CD4-positive, alpha-beta T cell treated with Interleukin-15 for 1 hour (primary cell): ENCODE measurements at regions not wholly inside any gene's neighbourhood (a gene's known extent, or its start where the extent isn't known, plus 50 kb on each side); places are given as distances from the start of the nearest gene placed in this dataset.
A peak's percentile ranks its signal among the peaks of the same experiment; 100 is the strongest.

ENCODE experiments used
- DNase-seq: peaks from one replicate; pipeline ENCODE4 v3.0.0-alpha.2; 2020

GRCh38 chr5:67306965-67307607 lies 110.5 kb upstream of the CD180 start:
- no peak for DNase-seq

GRCh38 chr5:67305913-67306710 lies 109.5 kb upstream of the CD180 start:
- no peak for DNase-seq

- DNase-seq = no peak
Measured at GRCh38 chr5:67305401-67305800, 108.8 kb upstream of the CD180 start.

GRCh38 chr5:67303356-67303755 lies 106.8 kb upstream of the CD180 start:
- DNase-seq = no peak

GRCh38 chr5:67301285-67301903 lies 104.8 kb upstream of the CD180 start:
- DNase-seq = peak; percentile 22

- no peak for DNase-seq
Measured at GRCh38 chr5:67300326-67300725, 103.7 kb upstream of the CD180 start.

- DNase-seq = no peak
Measured at GRCh38 chr5:67299231-67299735, 102.7 kb upstream of the CD180 start.

GRCh38 chr5:67297802-67298532 lies 101.4 kb upstream of the CD180 start:
- no peak for DNase-seq

- DNase-seq = no peak
Measured at GRCh38 chr5:67297376-67297775, 100.8 kb upstream of the CD180 start.

- DNase-seq = no peak
Measured at GRCh38 chr5:67294266-67294938, 97.8 kb upstream of the CD180 start.

- DNase-seq = no peak
Measured at GRCh38 chr5:67293226-67293625, 96.6 kb upstream of the CD180 start.

GRCh38 chr5:67292201-67292940 lies 95.8 kb upstream of the CD180 start:
- DNase-seq = no peak

GRCh38 chr5:67291671-67292070 lies 95.1 kb upstream of the CD180 start:
- no peak for DNase-seq

GRCh38 chr5:67291066-67291465 lies 94.5 kb upstream of the CD180 start:
- no peak for DNase-seq

GRCh38 chr5:67290655-67291054 lies 94.1 kb upstream of the CD180 start:
- DNase-seq = no peak

GRCh38 chr5:67289763-67290521 lies 93.3 kb upstream of the CD180 start:
- DNase-seq = no peak

GRCh38 chr5:67287510-67288268 lies 91.1 kb upstream of the CD180 start:
- DNase-seq = no peak

- no peak for DNase-seq
Measured at GRCh38 chr5:67286006-67286405, 89.4 kb upstream of the CD180 start.

- no peak for DNase-seq
Measured at GRCh38 chr5:67283988-67284487, 87.4 kb upstream of the CD180 start.
